Karpas-422 (cell line): ENCODE measurements at regions not wholly inside any gene's neighbourhood (a gene's known extent, or its start where the extent isn't known, plus 50 kb on each side); places are given as distances from the start of the nearest gene placed in this dataset.
"Not testable (repeated sequence)": the region's sequence is repeated elsewhere in the genome, so short reads cannot be mapped to it uniquely, and the experiment has no call there.

Source experiments
- DNase-seq: peaks from one replicate; pipeline ENCODE4 v3.0.0-alpha.2; 2015
- H2AFZ ChIP-seq: fragments of 200-600 bp; sonication (generic); 2 replicates; pipeline ENCODE4 v1.6.1; 2014; ENCODE audit warnings: antibody characterized with exemption, low read length, mixed read lengths
- H3K27ac ChIP-seq: fragments of 200-600 bp; sonication (generic); 2 replicates; pipeline ENCODE4 v1.5.1; 2014; ENCODE audit warnings: mild to moderate bottlenecking, low read length, moderate library complexity
- H3K27me3 ChIP-seq: fragments of 200-600 bp; sonication (generic); 2 replicates; pipeline ENCODE4 v1.6.1; 2014; ENCODE audit warnings: low read length, mixed read lengths
- H3K36me3 ChIP-seq: fragments of 200-600 bp; sonication (generic); 2 replicates; pipeline ENCODE4 v1.6.1; 2014; ENCODE audit warnings: low read length, mixed read lengths; ENCODE audit not compliant: insufficient read depth
- H3K4me1 ChIP-seq: fragments of 200-600 bp; sonication (generic); 2 replicates; pipeline ENCODE4 v1.6.1; 2014; ENCODE audit warnings: mild to moderate bottlenecking, low read length, mixed read lengths
- H3K4me2 ChIP-seq: fragments of 200-600 bp; sonication (generic); 2 replicates; pipeline ENCODE4 v1.6.1; 2014; ENCODE audit warnings: low read length, low read depth, mild to moderate bottlenecking; ENCODE audit not compliant: poor library complexity, severe bottlenecking
- H3K4me3 ChIP-seq: fragments of 200-600 bp; sonication (generic); 2 replicates; pipeline ENCODE4 v1.5.1; 2014; ENCODE audit warnings: mild to moderate bottlenecking, antibody characterized with exemption, low read length, mixed read lengths
- H3K79me2 ChIP-seq: fragments of 200-600 bp; sonication (generic); 2 replicates; pipeline ENCODE4 v1.6.1; 2014; ENCODE audit warnings: mild to moderate bottlenecking, low read length, mixed read lengths
- H3K9ac ChIP-seq: fragments of 200-600 bp; sonication (generic); 2 replicates; pipeline ENCODE4 v1.6.0; 2014; ENCODE audit warnings: low read length
- H3K9me2 ChIP-seq: fragments of 200-600 bp; sonication (generic), shearing (Covaris generic); replicated peaks from 2 replicates; pipeline ENCODE4 v1.6.0; 2014; ENCODE audit warnings: mild to moderate bottlenecking, low read length, moderate library complexity; ENCODE audit not compliant: insufficient read depth
- H3K9me3 ChIP-seq: fragments of 300-700, 200-600 bp; sonication (generic); 2 replicates; pipeline ENCODE4 v1.6.1; 2014; ENCODE audit warnings: low read length, mixed read lengths
- H4K20me1 ChIP-seq: fragments of 200-600 bp; sonication (generic); 2 replicates; pipeline ENCODE4 v1.6.1; 2014; ENCODE audit warnings: mild to moderate bottlenecking, antibody characterized with exemption, low read length, low read depth; ENCODE audit not compliant: insufficient read depth

DNA sequence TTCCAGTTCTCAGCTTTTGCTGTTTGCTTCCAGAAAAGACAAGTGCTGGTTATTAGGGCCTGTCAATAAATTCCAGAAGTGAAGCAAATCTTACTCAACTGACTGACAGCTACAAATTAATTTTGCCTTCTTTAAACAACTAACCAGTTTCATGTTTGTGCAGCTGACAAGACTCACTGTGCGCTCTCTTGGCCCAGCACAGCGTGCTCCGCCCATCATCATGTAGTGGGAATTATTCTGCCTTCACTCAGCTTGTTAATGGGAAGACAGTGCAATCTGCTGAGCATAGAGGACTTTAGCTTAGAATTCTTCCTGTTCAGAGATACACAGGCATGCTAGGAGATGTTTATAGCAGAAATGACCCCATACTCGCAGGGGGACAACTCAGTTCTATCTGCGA is 808.9 kb downstream of the CCSER2 start:
- H3K4me2 ChIP-seq, result no peak overlapping the region
- no peaks in the 10 kb centered on the region for H3K27me3 ChIP-seq
- no peak for DNase-seq
- H4K20me1 ChIP-seq, result no peaks in the 10 kb centered on the region
- H3K9me3 ChIP-seq, result no peaks in the 10 kb centered on the region
- no peak overlapping the region for H3K4me3 ChIP-seq
- H3K9me2 ChIP-seq, result no peaks in the 10 kb centered on the region
- H3K27ac ChIP-seq, result no peak overlapping the region
- H3K9ac ChIP-seq, result no peak overlapping the region
- no peaks in the 10 kb centered on the region for H3K36me3 ChIP-seq
- H2AFZ ChIP-seq, result no peak overlapping the region
- no peaks in the 10 kb centered on the region for H3K4me1 ChIP-seq
- no peaks in the 10 kb centered on the region for H3K79me2 ChIP-seq

DNA sequence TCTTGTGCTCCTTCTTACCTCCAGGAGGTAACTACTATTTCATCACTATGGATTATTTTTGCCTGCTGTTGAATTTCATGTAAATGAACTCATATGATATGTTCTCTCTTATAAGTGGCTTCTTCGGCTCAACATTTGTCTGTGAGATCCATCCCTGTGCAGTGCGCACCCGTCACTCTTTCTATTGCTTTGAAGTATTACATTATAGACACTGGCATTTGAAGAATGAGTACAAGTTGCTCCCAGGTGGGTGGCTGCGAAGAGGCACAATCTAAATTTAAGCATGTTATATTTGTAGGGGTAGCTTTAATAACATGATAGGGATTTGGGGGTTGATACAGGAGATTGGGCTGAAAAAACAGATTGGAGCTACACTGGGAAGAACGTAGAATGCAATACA is 809.7 kb downstream of the CCSER2 start:
- Histone ChIP-seq H3K79me2 (no peaks in the 10 kb centered on the region), H3K36me3 (no peaks in the 10 kb centered on the region), H3K9ac (no peak overlapping the region), H3K9me2 (no peaks in the 10 kb centered on the region), H3K27ac (no peak overlapping the region), H4K20me1 (no peaks in the 10 kb centered on the region), H3K4me2 (no peak overlapping the region), H3K4me3 (no peak overlapping the region), H3K27me3 (no peaks in the 10 kb centered on the region), H2AFZ (no peak overlapping the region), H3K9me3 (no peaks in the 10 kb centered on the region), H3K4me1 (no peaks in the 10 kb centered on the region)
- no peak for DNase-seq

DNA sequence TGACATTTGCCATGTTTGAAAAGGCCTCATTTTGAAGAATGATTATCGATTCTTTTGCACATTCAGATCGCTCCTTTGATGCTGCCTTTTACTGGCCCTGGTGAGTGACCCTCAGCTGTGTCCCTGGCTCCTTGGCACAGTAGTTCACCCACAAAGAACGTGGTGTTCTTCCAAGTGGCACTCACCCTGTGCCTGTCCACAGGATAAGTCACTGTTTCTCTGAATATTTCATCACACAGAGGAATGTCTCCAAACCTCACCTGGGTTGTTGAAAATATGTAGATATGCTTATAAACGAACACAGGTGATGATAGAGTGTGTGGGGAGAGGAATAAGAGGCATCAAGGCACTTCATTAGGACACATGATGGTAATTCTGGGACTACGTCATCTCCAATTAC is 810.7 kb downstream of the CCSER2 start:
- H3K4me1 ChIP-seq, result no peaks in the 10 kb centered on the region
- H3K4me3 ChIP-seq, result no peak overlapping the region
- H3K4me2 ChIP-seq, result no peak overlapping the region
- H2AFZ ChIP-seq, result no peak overlapping the region
- H3K9ac ChIP-seq, result no peak overlapping the region
- DNase-seq, result no peak
- no peaks in the 10 kb centered on the region for H4K20me1 ChIP-seq
- no peaks in the 10 kb centered on the region for H3K79me2 ChIP-seq
- H3K27me3 ChIP-seq, result no peaks in the 10 kb centered on the region
- no peak overlapping the region for H3K27ac ChIP-seq
- no peaks in the 10 kb centered on the region for H3K36me3 ChIP-seq
- H3K9me3 ChIP-seq, result no peaks in the 10 kb centered on the region
- H3K9me2 ChIP-seq, result no peaks in the 10 kb centered on the region

DNA sequence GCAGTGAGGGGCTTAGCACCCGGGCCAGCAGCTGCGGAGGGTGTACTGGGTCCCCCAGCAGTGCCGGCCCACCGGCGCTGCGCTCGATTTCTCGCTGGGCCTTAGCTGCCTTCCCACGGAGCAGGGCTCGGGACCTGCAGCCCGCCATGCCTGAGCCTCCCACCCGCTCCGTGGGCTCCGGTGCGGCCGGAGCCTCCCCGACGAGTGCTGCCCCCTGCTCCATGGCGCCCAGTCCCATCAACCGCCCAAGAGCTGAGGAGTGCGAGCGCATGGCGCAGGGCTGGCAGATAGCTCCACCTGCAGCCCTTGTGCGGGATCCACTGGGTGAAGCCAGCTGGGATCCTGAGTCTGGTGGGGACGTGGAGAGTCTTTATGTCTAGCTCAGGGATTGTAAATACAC is 813.1 kb downstream of the CCSER2 start:
- not testable (repeated sequence) for H3K4me1 ChIP-seq, H3K4me2 ChIP-seq, H2AFZ ChIP-seq, H3K4me3 ChIP-seq, H3K36me3 ChIP-seq, H4K20me1 ChIP-seq, H3K9ac ChIP-seq, DNase-seq, H3K79me2 ChIP-seq, H3K9me2 ChIP-seq, H3K9me3 ChIP-seq, H3K27me3 ChIP-seq, H3K27ac ChIP-seq

DNA sequence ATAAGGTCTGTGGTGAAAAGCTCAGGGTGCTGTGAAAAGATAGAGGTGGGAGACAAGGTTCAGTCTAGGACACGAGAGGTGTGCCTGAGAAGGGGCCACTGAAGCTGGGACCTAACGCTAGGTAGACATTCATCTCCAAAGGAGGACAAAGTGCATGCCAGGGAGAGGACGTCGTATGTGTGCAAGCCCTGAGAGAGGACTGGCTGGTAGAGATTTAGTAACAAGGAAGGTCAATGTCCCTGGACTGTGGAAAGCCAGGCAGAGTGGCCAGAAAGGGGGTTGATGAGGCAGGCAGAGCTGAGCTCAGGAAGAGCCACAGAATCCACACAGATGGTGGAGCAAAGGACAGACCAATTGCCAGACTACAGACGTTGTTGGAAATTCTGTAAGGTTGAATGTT is 817.6 kb downstream of the CCSER2 start:
- no peak overlapping the region for H3K27ac ChIP-seq
- H3K9me3 ChIP-seq, result no peaks in the 10 kb centered on the region
- H3K4me2 ChIP-seq, result no peak overlapping the region
- no peaks in the 10 kb centered on the region for H3K36me3 ChIP-seq
- H3K79me2 ChIP-seq, result no peaks in the 10 kb centered on the region
- H3K9ac ChIP-seq, result no peak overlapping the region
- DNase-seq, result no peak
- no peaks in the 10 kb centered on the region for H3K27me3 ChIP-seq
- H3K4me3 ChIP-seq, result no peak overlapping the region
- no peaks in the 10 kb centered on the region for H3K9me2 ChIP-seq
- no peak overlapping the region for H2AFZ ChIP-seq
- H4K20me1 ChIP-seq, result no peaks in the 10 kb centered on the region
- H3K4me1 ChIP-seq, result no peaks in the 10 kb centered on the region

DNA sequence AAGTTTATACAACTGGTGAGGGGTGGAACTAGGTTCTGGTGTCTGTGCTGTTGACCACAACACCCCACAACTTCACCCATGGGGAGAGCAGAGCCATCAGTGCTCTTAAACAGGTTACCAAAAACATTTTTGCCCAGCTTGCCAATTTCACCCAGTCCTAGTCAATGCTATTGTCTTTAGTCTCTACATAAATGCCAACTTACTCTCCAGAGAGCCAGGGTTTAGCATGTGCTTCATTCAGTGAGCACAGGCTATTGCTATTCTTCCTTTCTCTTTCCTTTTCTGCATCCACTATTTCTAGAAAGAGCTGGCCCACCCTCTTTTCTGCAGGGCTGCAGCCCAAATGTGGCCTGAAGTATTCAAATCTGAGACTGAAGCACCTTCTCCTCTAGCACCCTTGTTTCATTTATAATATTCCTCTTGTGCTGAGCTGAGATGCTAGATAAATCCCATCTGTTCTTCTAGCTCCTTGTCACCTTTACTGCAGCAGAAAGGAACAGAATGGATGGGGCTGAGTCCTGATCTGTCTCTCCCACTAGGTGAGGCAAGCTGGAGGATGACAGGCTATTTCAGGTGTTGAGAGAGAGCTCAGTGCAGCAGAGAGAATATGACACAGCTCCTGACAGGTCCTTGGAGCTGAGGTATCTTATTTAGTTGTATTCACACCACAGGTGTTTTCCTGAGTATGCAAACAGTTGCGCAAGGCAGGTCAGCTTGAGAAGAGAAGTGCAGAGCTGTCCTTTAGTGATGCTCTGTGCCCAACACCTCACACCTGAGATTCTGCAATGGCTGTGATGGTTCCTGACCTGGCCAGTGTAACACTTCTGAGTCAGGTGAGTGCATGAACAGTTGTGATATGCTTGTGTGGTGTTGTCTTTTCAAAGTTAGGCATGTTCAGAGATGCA is 819.2 kb downstream of the CCSER2 start:
- H3K79me2 ChIP-seq, result no peaks in the 10 kb centered on the region
- no peak overlapping the region for H2AFZ ChIP-seq
- H3K9ac ChIP-seq, result no peak overlapping the region
- no peaks in the 10 kb centered on the region for H3K4me1 ChIP-seq
- no peaks in the 10 kb centered on the region for H3K36me3 ChIP-seq
- no peaks in the 10 kb centered on the region for H3K9me3 ChIP-seq
- no peak overlapping the region for H3K27ac ChIP-seq
- no peaks in the 10 kb centered on the region for H3K27me3 ChIP-seq
- H3K9me2 ChIP-seq, result no peaks in the 10 kb centered on the region
- H3K4me3 ChIP-seq, result no peak overlapping the region
- H4K20me1 ChIP-seq, result no peaks in the 10 kb centered on the region
- H3K4me2 ChIP-seq, result no peak overlapping the region
- no peak for DNase-seq

DNA sequence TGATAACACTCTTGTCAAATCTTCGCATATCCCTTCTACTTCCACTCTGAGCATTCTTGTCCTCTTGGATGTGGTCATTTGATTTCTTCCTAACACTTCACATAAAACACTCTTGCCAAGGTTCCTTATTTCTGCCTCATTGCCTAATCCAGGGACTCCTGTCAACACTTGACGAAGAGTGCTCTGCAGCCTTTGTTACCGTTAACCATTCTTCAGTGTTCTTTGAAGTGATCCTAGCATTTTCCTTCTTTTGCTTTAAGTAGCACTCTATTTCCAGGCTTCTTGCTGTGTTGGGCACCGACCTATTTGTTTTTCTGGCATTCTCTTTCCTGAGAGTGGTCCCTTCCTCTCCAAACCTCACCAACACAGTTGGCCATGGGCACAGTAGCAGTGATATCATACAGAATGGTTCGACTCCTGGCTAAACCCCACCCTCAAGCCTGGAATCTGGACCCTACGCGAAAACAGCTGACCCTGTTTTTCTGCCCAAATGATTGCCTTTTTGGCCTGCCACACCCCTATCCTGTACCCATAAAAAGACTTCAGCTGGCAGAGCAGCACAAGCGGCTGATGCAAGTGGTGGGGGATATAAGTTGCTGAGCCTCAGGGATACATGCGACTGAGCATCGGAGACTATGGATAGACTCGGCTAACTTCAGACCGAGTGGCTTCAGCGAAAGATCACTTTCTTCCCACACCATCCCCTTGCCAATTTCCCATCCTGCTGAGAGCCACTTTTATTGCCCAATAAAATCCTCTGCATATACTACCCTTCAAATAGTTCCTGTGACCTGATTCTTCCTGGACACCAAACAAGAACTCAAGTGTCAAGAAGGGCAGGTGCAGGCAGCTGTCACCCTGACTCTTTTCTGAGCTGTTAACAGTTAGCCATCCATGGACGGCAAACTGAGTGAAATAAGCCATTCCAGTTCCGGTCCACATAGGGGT is 820.6 kb downstream of the CCSER2 start:
- H3K27ac ChIP-seq, result no peak overlapping the region
- H2AFZ ChIP-seq, result no peak overlapping the region
- H3K4me1 ChIP-seq, result no peaks in the 10 kb centered on the region
- no peaks in the 10 kb centered on the region for H3K9me2 ChIP-seq
- H3K9ac ChIP-seq, result no peak overlapping the region
- H3K27me3 ChIP-seq, result no peaks in the 10 kb centered on the region
- H3K9me3 ChIP-seq, result no peaks in the 10 kb centered on the region
- no peak for DNase-seq
- H3K4me3 ChIP-seq, result no peak overlapping the region
- no peaks in the 10 kb centered on the region for H3K79me2 ChIP-seq
- no peak overlapping the region for H3K4me2 ChIP-seq
- no peaks in the 10 kb centered on the region for H3K36me3 ChIP-seq
- no peaks in the 10 kb centered on the region for H4K20me1 ChIP-seq

DNA sequence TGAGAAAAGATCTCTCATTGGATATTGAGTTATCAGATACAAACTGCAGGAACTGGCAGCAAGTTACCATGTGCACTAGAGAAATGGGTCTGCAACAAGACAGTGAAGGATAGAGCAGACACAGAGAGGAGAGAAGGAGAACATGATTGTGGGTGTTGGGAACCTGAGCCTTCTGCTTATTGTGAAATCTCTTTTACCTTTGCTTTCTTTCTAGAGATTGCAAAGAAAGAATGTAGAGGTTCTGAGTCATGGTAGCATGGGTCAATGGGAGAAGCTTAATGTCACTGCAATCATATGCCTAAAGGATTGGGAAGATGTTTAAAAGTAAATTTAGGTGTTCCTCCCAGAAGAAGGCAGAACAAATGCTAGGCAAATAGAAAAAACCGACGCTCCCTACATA is 821.4 kb downstream of the CCSER2 start:
- no peaks in the 10 kb centered on the region for H3K79me2 ChIP-seq

More for the DNA sequence above, 821.4 kb downstream of the CCSER2 start:
- no peak for DNase-seq
- H4K20me1 ChIP-seq, result no peaks in the 10 kb centered on the region
- no peak overlapping the region for H3K27ac ChIP-seq
- H3K9me3 ChIP-seq, result no peaks in the 10 kb centered on the region
- H3K4me3 ChIP-seq, result no peak overlapping the region
- H3K27me3 ChIP-seq, result no peaks in the 10 kb centered on the region
- H3K9me2 ChIP-seq, result no peaks in the 10 kb centered on the region
- H3K4me1 ChIP-seq, result no peaks in the 10 kb centered on the region
- H2AFZ ChIP-seq, result no peak overlapping the region
- H3K4me2 ChIP-seq, result no peak overlapping the region
- H3K9ac ChIP-seq, result no peak overlapping the region
- no peaks in the 10 kb centered on the region for H3K36me3 ChIP-seq
